Endodermal cell (in vitro differentiated cells): ENCODE measurements at regions not wholly inside any gene's neighbourhood (a gene's known extent, or its start where the extent isn't known, plus 50 kb on each side); places are given as distances from the start of the nearest gene placed in this dataset.

Source experiments
- DNase-seq: peaks from one replicate; pipeline ENCODE4 v3.0.0-alpha.2; 2017
- H3K27ac ChIP-seq: 2 replicates; pipeline ENCODE4 v1.5.1; 2013; ENCODE audit warnings: mild to moderate bottlenecking, low read depth, low read length, moderate library complexity
- H3K27me3 ChIP-seq: 2 replicates; pipeline ENCODE4 v1.6.1; 2013; ENCODE audit warnings: mild to moderate bottlenecking, low read length, moderate library complexity; ENCODE audit not compliant: insufficient read depth, control insufficient read depth, poor library complexity, severe bottlenecking
- H3K36me3 ChIP-seq: 2 replicates; pipeline ENCODE4 v1.7.0; 2013; ENCODE audit warnings: mild to moderate bottlenecking, low read length, moderate library complexity; ENCODE audit not compliant: control insufficient read depth, insufficient read depth
- H3K4me1 ChIP-seq: one replicate; pipeline ENCODE4 v1.7.0; 2013; ENCODE audit warnings: low read length; ENCODE audit not compliant: control insufficient read depth, insufficient read depth
- H3K4me3 ChIP-seq: 2 replicates; pipeline ENCODE4 v1.5.1; 2013; ENCODE audit warnings: mild to moderate bottlenecking, low read length, moderate library complexity
- H3K9ac ChIP-seq: 2 replicates; pipeline ENCODE4 v1.6.1; 2013; ENCODE audit warnings: mild to moderate bottlenecking, low read length, moderate library complexity; ENCODE audit not compliant: poor library complexity, severe bottlenecking; ENCODE audit errors: extremely low read depth
- H3K9me3 ChIP-seq: 2 replicates; pipeline ENCODE4 v1.6.1; 2013; ENCODE audit warnings: mild to moderate bottlenecking, low read length, moderate library complexity; ENCODE audit not compliant: control insufficient read depth
- H3K27ac Mint-ChIP-seq: 2 replicates; pipeline ENCODE4 v1.8.0; 2020; ENCODE audit warnings: mixed read lengths
- H3K27me3 Mint-ChIP-seq: 2 replicates; pipeline ENCODE4 v1.8.0; 2021; ENCODE audit warnings: mild to moderate bottlenecking, mixed read lengths; ENCODE audit not compliant: insufficient read depth
- H3K36me3 Mint-ChIP-seq: 2 replicates; pipeline ENCODE4 v1.8.0; 2020; ENCODE audit warnings: low read depth, mixed read lengths
- H3K4me1 Mint-ChIP-seq: 2 replicates; pipeline ENCODE4 v1.8.0; 2020; ENCODE audit warnings: mixed read lengths
- H3K4me3 Mint-ChIP-seq: 2 replicates; pipeline ENCODE4 v1.8.0; 2020; ENCODE audit warnings: mild to moderate bottlenecking, moderate library complexity, mixed read lengths
- H3K9me3 Mint-ChIP-seq: 2 replicates; pipeline ENCODE4 v1.8.0; 2020; ENCODE audit warnings: mild to moderate bottlenecking, mixed read lengths
- CTCF ChIP-seq: fragments of 200-600 bp; sonication (generic); conservative IDR thresholded peaks from 2 replicates; pipeline ENCODE4 v1.5.0; 2021; ENCODE audit warnings: antibody characterized with exemption, mild to moderate bottlenecking
- WGBS, 2 experiments: methylation state at CpG; one replicate each; pipeline versions ENCODE4 v1.1.5 to v1.1.7; 2013; ENCODE audit warnings: missing lambda C conversion rate in 2 of 2, mixed read lengths in 1 of 2; ENCODE audit not compliant: insufficient coverage in 1 of 2, insufficient read length in 1 of 2; 5-methylcytosine and 5-hydroxymethylcytosine counted together

- Histone ChIP-seq H3K27ac (no peak overlapping the region), H3K27me3 (no peaks in the 10 kb centered on the region), H3K4me1 (no peaks in the 10 kb centered on the region), H3K4me3 (no peak overlapping the region), H3K9me3 (peaks cover 8% of the 10 kb centered on the region), H3K9ac (no peak overlapping the region), H3K36me3 (no peaks in the 10 kb centered on the region)
- Mint-ChIP-seq H3K4me3 (no peak overlapping the region), H3K36me3 (no peaks in the 10 kb centered on the region), H3K4me1 (no peaks in the 10 kb centered on the region), H3K9me3 (no peaks in the 10 kb centered on the region), H3K27ac (no peak overlapping the region), H3K27me3 (no peaks in the 10 kb centered on the region)
- 97% methylated on average over 1 of the region's 1 CpG; no CpG with 5 or more reads in 1 of the 2 experiments for WGBS, 2 experiments
- DNase-seq, result no peak
- no peak for TF ChIP-seq CTCF
Measured at GRCh38 chr7:125572414-125572813, 642.8 kb upstream of the POT1 start.

- no peak for TF ChIP-seq CTCF
- Histone ChIP-seq H3K27ac (no peak overlapping the region), H3K9ac (no peak overlapping the region), H3K27me3 (no peaks in the 10 kb centered on the region), H3K4me1 (no peaks in the 10 kb centered on the region), H3K4me3 (no peak overlapping the region), H3K36me3 (no peaks in the 10 kb centered on the region), H3K9me3 (no peaks in the 10 kb centered on the region)
- peaks cover 3% of the 10 kb centered on the region for H3K4me1 Mint-ChIP-seq
- H3K27ac Mint-ChIP-seq, result no peak overlapping the region
- DNase-seq, result no peak
- no peaks in the 10 kb centered on the region for H3K36me3 Mint-ChIP-seq
- WGBS, 2 experiments, result 92 to 97% methylated on average over 2 to 4 of the region's 4 CpGs
- H3K4me3 Mint-ChIP-seq, result no peak overlapping the region
- no peaks in the 10 kb centered on the region for H3K27me3 Mint-ChIP-seq
- H3K9me3 Mint-ChIP-seq, result no peaks in the 10 kb centered on the region
Measured at GRCh38 chr7:125568799-125569198, 639.2 kb upstream of the POT1 start.

GRCh38 chr7:125567686-125568085 lies 638.1 kb upstream of the POT1 start:
- no peaks in the 10 kb centered on the region for H3K27me3 Mint-ChIP-seq
- TF ChIP-seq CTCF, result no peak
- WGBS, 2 experiments, result 91 to 93% methylated on average over 2 of the region's 2 CpGs
- no peak overlapping the region for H3K4me3 ChIP-seq
- H3K9me3 Mint-ChIP-seq, result no peaks in the 10 kb centered on the region
- no peaks in the 10 kb centered on the region for H3K36me3 ChIP-seq
- H3K27ac ChIP-seq, result no peak overlapping the region
- H3K27me3 ChIP-seq, result no peaks in the 10 kb centered on the region
- H3K4me1 Mint-ChIP-seq, result peaks cover 4% of the 10 kb centered on the region
- H3K4me1 ChIP-seq, result no peaks in the 10 kb centered on the region
- no peak overlapping the region for H3K9ac ChIP-seq
- no peaks in the 10 kb centered on the region for H3K9me3 ChIP-seq
- DNase-seq, result no peak
- H3K27ac Mint-ChIP-seq, result no peak overlapping the region
- no peak overlapping the region for H3K4me3 Mint-ChIP-seq
- no peaks in the 10 kb centered on the region for H3K36me3 Mint-ChIP-seq
